ENCODE measurements at regions not wholly inside any gene's neighbourhood (a gene's known extent, or its start where the extent isn't known, plus 50 kb on each side); places are given as distances from the start of the nearest gene placed in this dataset.
A peak's percentile ranks its signal among the peaks of the same experiment; 100 is the strongest.

GRCh38 chr14:22337938-22338337, 251.1 kb downstream of the DAD1 start:
- Histone ChIP-seq H2AK5ac (ENCODE audit: low read depth, low read length) (no peak overlapping the region), H3K23me2 (ENCODE audit: low read depth, low read length) (no peaks in the 10 kb centered on the region; the same call in 1 of the 2 replicates), H4K20me1 (replicated peaks in 1 of 2; ENCODE audit: control insufficient read depth in 1 of 2, insufficient read depth in 2 of 2, low read length in 2 of 2) (no peaks in the 10 kb centered on the region), H2AFZ (ENCODE audit: low read length) (no peak overlapping the region), H3K4me2 (ENCODE audit: insufficient read depth in 1 of 2, low read depth in 2 of 2, low read length in 2 of 2) (no peak overlapping the region), H2BK15ac (ENCODE audit: low read length) (no peak overlapping the region), H3K79me2 (ENCODE audit: control insufficient read depth in 1 of 2, insufficient read depth in 2 of 2, low read length in 2 of 2) (no peaks in the 10 kb centered on the region), H4K5ac (ENCODE audit: insufficient read length, low read depth, low read length) (no peak overlapping the region), H3K4ac (replicated peaks; ENCODE audit: insufficient read length, low read depth, low read length) (no peak overlapping the region), H3K9me3 (ENCODE audit: insufficient read depth in 2 of 2, low read depth in 1 of 2, low read length in 1 of 2) (no peaks in the 10 kb centered on the region), H4K8ac (ENCODE audit: extremely low read depth, insufficient read depth, low read length) (no peak overlapping the region), H3K14ac (ENCODE audit: insufficient read length) (no peak overlapping the region), H3K4me3 (ENCODE audit: extremely low read depth in 1 of 4, insufficient read depth in 2 of 4, low read depth in 3 of 4, low read length in 4 of 4) (no peak overlapping the region), H3K23ac (ENCODE audit: insufficient read length) (peak overlapping the region; percentile 10), H3K36me3 (ENCODE audit: control insufficient read depth in 2 of 4, insufficient read depth in 4 of 4, low read length in 3 of 4) (no peaks in the 10 kb centered on the region), H2BK5ac (ENCODE audit: low read depth, low read length) (no peak overlapping the region), H3K9ac (replicated peaks in 1 of 4; ENCODE audit: extremely low read depth in 1 of 4, low read depth in 3 of 4, low read length in 3 of 4) (no peak overlapping the region), H2BK12ac (ENCODE audit: low read depth, low read length) (no peak overlapping the region), H3K18ac (ENCODE audit: extremely low read depth, low read length) (no peak overlapping the region), H3K56ac (replicated peaks; ENCODE audit: insufficient read length, low read depth, low read length) (no peak overlapping the region), H2BK120ac (replicated peaks; ENCODE audit: low read depth, low read length) (no peak overlapping the region), H2BK20ac (ENCODE audit: low read length) (no peak overlapping the region), H3K27me3 (replicated peaks in 1 of 4; ENCODE audit: control insufficient read depth in 3 of 4, extremely low read depth in 1 of 4, insufficient read depth in 3 of 4, low read length in 3 of 4) (no peaks in the 10 kb centered on the region), H3K4me1 (replicated peaks in 1 of 4; ENCODE audit: control insufficient read depth in 3 of 4, insufficient read depth in 4 of 4, low read length in 3 of 4) (peaks cover 0 to 8% (median 4%) of the 10 kb centered on the region in 4 experiments; a peak in 5 of 7 replicates), H3K27ac (ENCODE audit: low read depth, low read length) (no peak overlapping the region), H3K79me1 (ENCODE audit: low read depth, low read length) (no peaks in the 10 kb centered on the region), H4K91ac (replicated peaks; ENCODE audit: insufficient read length, low read length) (no peak overlapping the region)
- CTCF ChIA-PET (ENCODE audit: partially characterized antibody): interaction anchor here (8.4 kb wide), 1 partner anchor 18 kb away, joined by 62 read pairs; no protein-coding TSS in a partner anchor
- FAIRE-seq: no peak
- DNase-seq (ENCODE audit: low read depth in 1 of 2, low spot score in 2 of 2): no peak
- POLR2A ChIA-PET (ENCODE audit: partially characterized antibody): no interaction called here
- 92% methylated on average over 3 of the region's 3 CpGs; no CpG with 5 or more reads in 1 of the 2 experiments for WGBS, 2 experiments (ENCODE audit: extremely low coverage in 1 of 2, insufficient coverage in 1 of 2, insufficient read length in 1 of 2, insufficient replicate concordance in 2 of 2, low coverage in 1 of 2, low lambda C conversion rate in 2 of 2, missing lambda C conversion rate in 1 of 2)
- TF ChIP-seq TAF7 (optimal IDR thresholded peaks at IDR 0.05; ENCODE audit: borderline replicate concordance, low read depth, low read length) (no peak), ATF2 (IDR thresholded peaks at IDR 0.05; ENCODE audit: low read length) (no peak), EP300 (IDR thresholded peaks at IDR 0.05; ENCODE audit: borderline replicate concordance in 1 of 2, low read depth in 2 of 2, low read length in 2 of 2) (no peak), TBP (IDR thresholded peaks at IDR 0.05; ENCODE audit: low read depth, low read length) (no peak), EZH2 (IDR thresholded peaks at IDR 0.05; ENCODE audit: low read depth, low read length, severe bottlenecking) (no peak), KDM5A (IDR thresholded peaks at IDR 0.05; ENCODE audit: low read length) (no peak), POLR2A (IDR thresholded peaks at IDR 0.05; ENCODE audit: control extremely low read depth in 1 of 2, low read depth in 2 of 2, low read length in 2 of 2) (no peak), ATF3 (IDR thresholded peaks at IDR 0.05; ENCODE audit: insufficient read depth, low read depth, low read length) (no peak), POLR2AphosphoS5 (IDR thresholded peaks at IDR 0.05; ENCODE audit: low read depth, low read length) (no peak), EGR1 (IDR thresholded peaks at IDR 0.05; ENCODE audit: borderline replicate concordance, low read depth, low read length) (no peak), FOSL1 (IDR thresholded peaks at IDR 0.05; ENCODE audit: insufficient read depth, low read depth, low read length) (no peak), SP2 (IDR thresholded peaks at IDR 0.05; ENCODE audit: low read length) (no peak), KDM1A (IDR thresholded peaks at IDR 0.05; ENCODE audit: borderline replicate concordance, low read length) (no peak)
